A673 (cell line): ENCODE measurements at regions not wholly inside any gene's neighbourhood (a gene's known extent, or its start where the extent isn't known, plus 50 kb on each side); places are given as distances from the start of the nearest gene placed in this dataset.

ENCODE experiments used
- EZH2 ChIP-seq: fragments of 200-600 bp; sonication (generic); IDR thresholded peaks from 2 replicates; pipeline ENCODE4 v1.6.1; 2017; ENCODE audit warnings: borderline replicate concordance, low read depth, mild to moderate bottlenecking, mixed read lengths, antibody characterized with exemption, low read length; ENCODE audit not compliant: poor library complexity, severe bottlenecking
- TF ChIP-seq, protein P1 (sequence below): fragments of 300-800, 200-600 bp; sonication (generic); conservative IDR thresholded peaks from 2 replicates; pipeline ENCODE4 v1.5.1; 2017; ENCODE audit warnings: low read depth, mild to moderate bottlenecking, antibody characterized with exemption, low read length, moderate library complexity, mixed read lengths

DNA sequence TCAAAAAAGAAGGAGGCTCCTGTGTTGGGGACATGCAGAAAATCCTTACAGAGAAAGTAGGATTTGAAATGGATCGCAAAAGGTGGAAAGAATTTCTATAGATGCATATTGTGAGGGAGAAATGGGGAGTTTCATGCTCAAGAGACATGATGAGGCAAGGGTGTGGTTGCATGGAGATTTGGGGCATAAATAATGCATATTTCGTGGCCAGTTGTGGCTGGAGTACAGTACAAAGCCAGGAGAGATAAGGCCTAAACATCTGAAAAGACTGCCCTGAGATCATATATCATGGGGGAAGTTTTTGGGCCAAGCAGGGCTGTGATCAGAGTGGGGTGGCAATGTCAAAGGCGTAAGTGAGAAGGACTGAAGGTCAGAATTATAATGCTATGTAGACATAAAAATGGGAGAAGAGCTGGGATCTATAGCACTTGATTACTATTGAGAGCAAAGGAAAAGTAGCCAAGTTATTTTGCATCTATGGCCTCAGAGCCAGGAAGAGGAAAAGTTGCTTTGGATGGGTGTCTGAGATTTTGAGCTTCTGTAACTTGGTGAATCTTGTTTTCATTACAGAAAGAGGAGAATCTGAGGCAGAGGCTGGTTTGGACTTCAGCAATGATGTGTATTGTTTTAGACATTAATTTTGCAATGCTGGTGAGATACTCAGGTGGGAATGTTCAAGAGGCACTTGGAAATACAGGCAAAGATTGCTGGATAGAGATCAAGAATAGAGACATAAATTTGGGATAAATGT lies 166.6 kb downstream of the INHBA start:
- TF ChIP-seq, protein P1, sequence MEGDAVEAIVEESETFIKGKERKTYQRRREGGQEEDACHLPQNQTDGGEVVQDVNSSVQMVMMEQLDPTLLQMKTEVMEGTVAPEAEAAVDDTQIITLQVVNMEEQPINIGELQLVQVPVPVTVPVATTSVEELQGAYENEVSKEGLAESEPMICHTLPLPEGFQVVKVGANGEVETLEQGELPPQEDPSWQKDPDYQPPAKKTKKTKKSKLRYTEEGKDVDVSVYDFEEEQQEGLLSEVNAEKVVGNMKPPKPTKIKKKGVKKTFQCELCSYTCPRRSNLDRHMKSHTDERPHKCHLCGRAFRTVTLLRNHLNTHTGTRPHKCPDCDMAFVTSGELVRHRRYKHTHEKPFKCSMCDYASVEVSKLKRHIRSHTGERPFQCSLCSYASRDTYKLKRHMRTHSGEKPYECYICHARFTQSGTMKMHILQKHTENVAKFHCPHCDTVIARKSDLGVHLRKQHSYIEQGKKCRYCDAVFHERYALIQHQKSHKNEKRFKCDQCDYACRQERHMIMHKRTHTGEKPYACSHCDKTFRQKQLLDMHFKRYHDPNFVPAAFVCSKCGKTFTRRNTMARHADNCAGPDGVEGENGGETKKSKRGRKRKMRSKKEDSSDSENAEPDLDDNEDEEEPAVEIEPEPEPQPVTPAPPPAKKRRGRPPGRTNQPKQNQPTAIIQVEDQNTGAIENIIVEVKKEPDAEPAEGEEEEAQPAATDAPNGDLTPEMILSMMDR: no peak
- TF ChIP-seq EZH2: no peak
